ENCODE measurements at regions not wholly inside any gene's neighbourhood (a gene's known extent, or its start where the extent isn't known, plus 50 kb on each side); places are given as distances from the start of the nearest gene placed in this dataset.

- TF ChIP-seq POLR2AphosphoS5 (IDR thresholded peaks at IDR 0.05; ENCODE audit: low read depth, low read length) (no peak), TAF1 (IDR thresholded peaks at IDR 0.05; ENCODE audit: borderline replicate concordance, insufficient read depth, low read length) (no peak), SIN3A (IDR thresholded peaks at IDR 0.05; ENCODE audit: borderline replicate concordance, insufficient read depth, low read length) (no peak)
These were observed 240.0 kb upstream of the SERP2 start for GRCh38 chr13:44133626-44134025.

Measured in PFSK-1 (cell line).